CD8-positive, alpha-beta memory T cell (primary cell): ENCODE measurements at regions not wholly inside any gene's neighbourhood (a gene's known extent, or its start where the extent isn't known, plus 50 kb on each side); places are given as distances from the start of the nearest gene placed in this dataset.
"Not testable (repeated sequence)": the region's sequence is repeated elsewhere in the genome, so short reads cannot be mapped to it uniquely, and the experiment has no call there.

Experiments used
- CTCF ChIA-PET: fragments of 350-600 bp; sonication (Branson Sonifier 250); formaldehyde crosslinking; loops from one replicate; lab custom pipeline; 2021; ENCODE audit warnings: antibody characterized with exemption; lab: Charles Lee
- POLR2A ChIA-PET: fragments of 350-600 bp; sonication (Branson Sonifier 250); formaldehyde crosslinking; loops from one replicate; lab custom pipeline; 2021; ENCODE audit warnings: antibody characterized with exemption; lab: Charles Lee
- DNase-seq, 5 donors: peaks; one replicate each; pipeline versions ENCODE4 v3.0.0 to v3.0.0-alpha.2; 2020 to 2022; ENCODE audit warnings: mixed read lengths in 1 of 5
- H3K27ac ChIP-seq: one replicate; pipeline ENCODE4 v1.7.0; 2013; ENCODE audit warnings: low read depth, mild to moderate bottlenecking, low read length, moderate library complexity
- H3K27me3 ChIP-seq: 2 replicates; pipeline ENCODE4 v1.7.0; 2013; ENCODE audit warnings: low read length, mild to moderate bottlenecking; ENCODE audit not compliant: insufficient read depth, poor library complexity, severe bottlenecking
- H3K36me3 ChIP-seq: 2 replicates; pipeline ENCODE4 v1.7.0; 2013; ENCODE audit warnings: mild to moderate bottlenecking, low read length, moderate library complexity; ENCODE audit not compliant: insufficient read depth
- H3K4me1 ChIP-seq: 2 replicates; pipeline ENCODE4 v1.7.0; 2013; ENCODE audit warnings: mild to moderate bottlenecking, low read length, moderate library complexity; ENCODE audit not compliant: insufficient read depth
- H3K4me3 ChIP-seq: 2 replicates; pipeline ENCODE4 v1.7.0; 2013; ENCODE audit warnings: mild to moderate bottlenecking, low read length
- H3K9me3 ChIP-seq: 2 replicates; pipeline ENCODE4 v1.7.0; 2013; ENCODE audit warnings: mild to moderate bottlenecking, low read length
- H3K27ac Mint-ChIP-seq, 8 donors: one replicate each; pipeline ENCODE4 v1.8.0; 2020 to 2021; ENCODE audit warnings: mixed read lengths in 8 of 8, mild to moderate bottlenecking in 6 of 8, inconsistent platforms in 3 of 8, moderate library complexity in 3 of 8
- H3K27me3 Mint-ChIP-seq, 2 donors: one replicate each; pipeline ENCODE4 v1.8.0; 2020 to 2021; ENCODE audit warnings: mixed read lengths in 2 of 2, mild to moderate bottlenecking in 1 of 2, moderate library complexity in 1 of 2
- H3K36me3 Mint-ChIP-seq, 3 donors: one replicate each; pipeline ENCODE4 v1.8.0; 2020 to 2021; ENCODE audit warnings: mixed read lengths in 3 of 3, inconsistent platforms in 1 of 3, mild to moderate bottlenecking in 1 of 3
- H3K4me1 Mint-ChIP-seq, 3 donors: one replicate each; pipeline ENCODE4 v1.8.0; 2020 to 2021; ENCODE audit warnings: mixed read lengths in 3 of 3, inconsistent platforms in 1 of 3, mild to moderate bottlenecking in 1 of 3
- H3K4me3 Mint-ChIP-seq, 7 donors: one replicate each; pipeline ENCODE4 v1.8.0; 2020 to 2021; ENCODE audit warnings: mixed read lengths in 7 of 7, mild to moderate bottlenecking in 6 of 7, moderate library complexity in 4 of 7, inconsistent platforms in 2 of 7
- H3K9me3 Mint-ChIP-seq, 5 donors: one replicate each; pipeline ENCODE4 v1.8.0; 2020 to 2022; ENCODE audit warnings: mixed read lengths in 5 of 5, mild to moderate bottlenecking in 3 of 5, moderate library complexity in 2 of 5, inconsistent platforms in 1 of 5

DNA sequence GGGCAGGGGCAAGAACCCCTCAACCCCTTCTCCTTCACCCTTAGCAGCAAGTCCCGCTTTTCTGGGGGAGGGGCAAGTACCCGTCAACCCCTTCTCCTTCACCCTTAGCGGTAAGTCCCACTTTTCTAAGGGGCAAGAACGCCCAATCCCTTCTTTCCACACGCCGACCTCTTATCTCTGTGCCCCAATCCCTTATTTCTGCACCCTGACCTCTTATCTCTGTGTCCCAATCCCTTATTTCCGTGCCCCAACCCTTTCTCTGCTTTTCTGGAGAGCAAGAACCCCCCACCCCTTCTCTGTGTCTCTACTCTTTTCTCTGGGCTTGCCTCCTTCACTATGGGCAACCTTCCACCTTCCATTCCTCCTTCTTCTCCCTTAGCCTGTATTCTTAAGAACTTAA is 225.0 kb upstream of the DUSP10 start:
- H3K4me1 Mint-ChIP-seq, CTCF ChIA-PET, H3K36me3 Mint-ChIP-seq, H3K36me3 ChIP-seq, H3K9me3 ChIP-seq, H3K27ac Mint-ChIP-seq, H3K4me1 ChIP-seq, H3K27me3 Mint-ChIP-seq, H3K9me3 Mint-ChIP-seq, DNase-seq, H3K27ac ChIP-seq, H3K4me3 ChIP-seq, POLR2A ChIA-PET, H3K27me3 ChIP-seq: not testable (repeated sequence)
- peak overlapping the region in 1 of 7 donors; percentile 59 for H3K4me3 Mint-ChIP-seq

DNA sequence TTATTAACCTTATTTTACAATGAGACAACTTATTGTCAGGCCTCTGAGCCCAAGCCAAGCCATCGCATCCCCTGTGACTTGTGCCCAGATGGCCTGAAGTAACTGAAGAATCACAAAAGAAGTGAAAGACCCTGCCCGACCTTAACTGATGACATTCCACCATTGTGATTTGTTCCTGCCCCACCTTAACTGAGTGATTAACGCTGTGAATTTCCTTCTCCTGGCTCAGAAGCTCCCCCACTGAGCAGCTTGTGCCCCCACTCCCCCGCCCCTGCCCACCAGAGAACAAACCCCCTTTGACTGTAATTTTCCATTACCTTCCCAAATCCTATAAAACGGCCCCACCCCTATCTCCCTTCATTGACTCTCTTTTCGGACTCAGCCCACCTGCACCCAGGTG is 224.0 kb upstream of the DUSP10 start:
- H3K9me3 ChIP-seq, H3K36me3 Mint-ChIP-seq, POLR2A ChIA-PET, H3K4me3 ChIP-seq, H3K27me3 Mint-ChIP-seq, H3K27me3 ChIP-seq, DNase-seq, H3K4me3 Mint-ChIP-seq, CTCF ChIA-PET, H3K9me3 Mint-ChIP-seq, H3K27ac Mint-ChIP-seq, H3K36me3 ChIP-seq, H3K27ac ChIP-seq, H3K4me1 ChIP-seq: not testable (repeated sequence)
- H3K4me1 Mint-ChIP-seq = peaks cover 10 to 11% (median 10%) of the 10 kb centered on the region in 3 donors

DNA sequence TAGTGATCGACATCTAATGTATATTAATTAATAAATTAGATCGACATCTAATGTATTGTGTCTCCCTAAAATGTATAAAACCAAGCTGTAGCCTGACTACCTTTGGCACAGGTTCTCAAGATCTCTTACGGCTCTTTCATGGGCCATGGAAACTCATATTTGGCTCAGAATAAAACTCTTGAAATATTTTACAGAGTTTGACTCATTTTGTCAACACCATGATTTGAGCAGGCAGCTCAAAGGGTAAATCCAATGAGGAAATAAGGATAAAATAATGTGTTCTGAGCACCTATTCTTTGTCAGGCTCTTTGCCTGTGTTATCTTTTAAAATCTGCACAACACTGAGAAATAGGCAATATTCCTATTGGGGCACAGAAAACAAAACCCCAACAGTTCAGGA is 223.4 kb upstream of the DUSP10 start:
- Mint-ChIP-seq H3K36me3 (no peaks in the 10 kb centered on the region), H3K27ac (no peak overlapping the region), H3K4me1 (peaks cover 10 to 11% (median 10%) of the 10 kb centered on the region in 3 donors), H3K4me3 (no peak overlapping the region), H3K9me3 (no peaks in the 10 kb centered on the region), H3K27me3 (no peaks in the 10 kb centered on the region)
- no peaks in the 10 kb centered on the region for H3K9me3 ChIP-seq
- H3K4me3 ChIP-seq = no peak overlapping the region
- no peaks in the 10 kb centered on the region for H3K36me3 ChIP-seq
- no peak overlapping the region for H3K27ac ChIP-seq
- H3K4me1 ChIP-seq = no peaks in the 10 kb centered on the region
- CTCF ChIA-PET = interaction anchor here (0.8 kb wide), 1 partner anchor 488 kb away, joined by 3 read pairs; no protein-coding TSS in a partner anchor
- POLR2A ChIA-PET = no interaction called here
- no peaks in the 10 kb centered on the region for H3K27me3 ChIP-seq
- DNase-seq = no peak

DNA sequence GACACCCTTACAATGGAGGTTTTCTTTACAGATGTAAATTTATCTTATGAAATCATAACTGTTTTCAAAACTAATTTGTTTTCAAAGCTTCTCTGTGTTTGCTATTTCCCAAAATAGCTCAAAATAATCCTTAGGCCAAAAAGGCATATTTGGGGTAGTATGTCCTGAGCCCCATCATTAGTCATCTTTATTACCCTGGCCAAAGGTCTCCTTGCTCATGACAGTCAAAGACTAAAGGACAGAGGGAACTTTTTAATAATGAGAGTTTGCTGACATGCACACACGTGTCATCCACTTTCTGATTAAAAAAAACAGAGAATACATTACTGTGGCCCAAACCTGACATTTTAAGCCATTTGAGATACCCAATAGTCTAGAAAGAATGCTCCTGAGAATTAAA is 221.9 kb upstream of the DUSP10 start:
- no peak overlapping the region for H3K4me3 ChIP-seq
- no peak overlapping the region for H3K4me3 Mint-ChIP-seq
- H3K4me1 ChIP-seq = no peaks in the 10 kb centered on the region
- ChIA-PET POLR2A (no interaction called here), CTCF (interaction anchor here (0.8 kb wide), 1 partner anchor 256 kb away, joined by 3 read pairs; no protein-coding TSS in a partner anchor)
- no peaks in the 10 kb centered on the region for H3K9me3 ChIP-seq
- no peaks in the 10 kb centered on the region for H3K9me3 Mint-ChIP-seq
- H3K36me3 Mint-ChIP-seq = no peaks in the 10 kb centered on the region
- no peaks in the 10 kb centered on the region for H3K27me3 Mint-ChIP-seq
- H3K36me3 ChIP-seq = no peaks in the 10 kb centered on the region
- H3K4me1 Mint-ChIP-seq = peaks cover 10 to 11% (median 10%) of the 10 kb centered on the region in 3 donors
- H3K27ac Mint-ChIP-seq = peak overlapping the region in 1 of 8 donors; percentile 52
- DNase-seq = no peak
- H3K27ac ChIP-seq = no peak overlapping the region
- no peaks in the 10 kb centered on the region for H3K27me3 ChIP-seq

DNA sequence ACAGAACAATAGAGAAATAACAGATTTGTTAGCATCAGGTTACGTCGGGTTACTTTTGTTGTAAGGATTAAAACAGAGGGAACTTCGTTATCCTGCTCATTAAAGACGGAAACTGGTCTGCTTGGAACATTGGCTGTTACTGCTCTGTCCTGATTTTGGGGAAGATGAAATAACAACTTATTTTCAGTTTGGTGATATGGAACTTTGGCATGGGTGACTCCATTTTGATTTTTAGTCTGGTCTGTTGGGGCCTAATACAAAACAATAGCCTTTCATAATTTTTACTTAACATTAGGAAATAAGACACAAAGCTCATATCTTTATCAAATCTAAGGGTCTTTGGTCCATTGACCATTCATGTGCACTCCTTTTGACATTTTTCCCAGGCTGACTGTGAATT is 220.5 kb upstream of the DUSP10 start:
- Mint-ChIP-seq H3K27ac (no peak overlapping the region), H3K9me3 (no peaks in the 10 kb centered on the region), H3K27me3 (no peaks in the 10 kb centered on the region), H3K4me3 (no peak overlapping the region), H3K36me3 (no peaks in the 10 kb centered on the region), H3K4me1 (peaks cover 10 to 11% (median 10%) of the 10 kb centered on the region in 3 donors)
- no peaks in the 10 kb centered on the region for H3K27me3 ChIP-seq
- CTCF ChIA-PET = no interaction called here
- H3K9me3 ChIP-seq = no peaks in the 10 kb centered on the region
- POLR2A ChIA-PET = no interaction called here
- no peak overlapping the region for H3K4me3 ChIP-seq
- H3K27ac ChIP-seq = no peak overlapping the region
- no peaks in the 10 kb centered on the region for H3K4me1 ChIP-seq
- DNase-seq = no peak
- H3K36me3 ChIP-seq = no peaks in the 10 kb centered on the region

DNA sequence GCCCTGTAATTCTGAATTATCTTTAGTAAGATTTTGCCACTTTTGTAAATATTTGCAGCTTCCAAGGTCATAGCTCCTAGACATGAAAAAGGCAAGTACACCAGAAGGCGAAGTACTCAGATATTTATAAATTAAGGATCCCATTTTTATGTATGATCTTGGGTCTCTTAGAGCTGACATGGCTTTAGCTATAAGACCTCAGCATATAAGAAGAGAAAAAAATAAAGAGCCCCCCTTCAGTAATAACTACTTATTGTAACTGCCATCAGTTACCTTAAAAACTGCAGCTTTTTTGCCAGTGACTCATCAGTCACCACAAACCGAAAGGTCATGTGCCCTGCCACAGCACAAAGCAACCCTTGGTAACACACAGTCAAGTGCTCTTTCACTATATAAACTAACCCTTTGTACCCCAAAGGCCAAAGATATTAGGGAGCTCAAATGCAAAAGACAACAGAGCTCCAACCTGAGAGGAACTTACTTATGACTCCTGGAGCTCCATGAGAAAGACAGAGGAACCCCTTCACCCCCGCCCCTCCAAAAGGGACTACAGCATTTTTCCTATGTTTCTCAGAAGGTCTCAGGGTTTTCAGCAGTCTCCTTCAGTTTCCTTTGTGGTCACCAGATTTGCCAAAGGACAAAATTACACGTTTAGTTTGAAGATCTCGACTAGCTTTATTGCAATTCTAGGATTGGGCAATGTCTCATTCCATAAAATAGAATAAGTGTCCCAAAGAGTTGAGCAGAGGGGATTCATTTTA is 219.8 kb upstream of the DUSP10 start:
- H3K4me1 Mint-ChIP-seq = peaks cover 10 to 11% (median 10%) of the 10 kb centered on the region in 3 donors
- peaks cover 0 to under 1% (median 0%) of the 10 kb centered on the region in 5 donors for H3K9me3 Mint-ChIP-seq
- H3K27me3 Mint-ChIP-seq = no peaks in the 10 kb centered on the region
- Histone ChIP-seq H3K4me1 (no peaks in the 10 kb centered on the region), H3K9me3 (no peaks in the 10 kb centered on the region), H3K27me3 (no peaks in the 10 kb centered on the region), H3K27ac (no peak overlapping the region), H3K36me3 (no peaks in the 10 kb centered on the region), H3K4me3 (no peak overlapping the region)
- peak overlapping the region in 1 of 7 donors; percentile 8 for H3K4me3 Mint-ChIP-seq
- H3K27ac Mint-ChIP-seq = peak overlapping the region in 4 of 8 donors; percentile 1 to 60 (median 15)
- DNase-seq = peak in 4 of 5 donors; percentile 1 to 59 (median 6)
- CTCF ChIA-PET = no interaction called here
- no peaks in the 10 kb centered on the region for H3K36me3 Mint-ChIP-seq
- POLR2A ChIA-PET = no interaction called here

DNA sequence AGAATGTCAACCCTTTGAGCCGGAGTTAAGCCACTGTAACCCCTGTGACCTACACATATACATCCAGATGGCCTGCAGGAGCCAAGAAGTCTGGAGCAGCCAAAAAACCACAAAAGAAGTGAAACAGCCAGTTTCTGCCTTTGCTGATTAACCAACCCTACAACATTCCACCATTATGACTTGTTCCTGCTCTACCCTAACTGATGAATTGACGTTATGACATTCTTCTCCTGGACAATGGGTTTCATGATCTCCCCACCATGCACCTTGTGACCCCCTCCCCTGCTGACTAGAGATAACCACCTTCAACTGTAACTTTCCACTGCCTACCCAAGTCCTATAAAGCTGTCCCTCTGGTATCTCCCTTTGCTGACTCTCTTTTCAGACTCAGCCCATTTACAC is 216.3 kb upstream of the DUSP10 start:
- POLR2A ChIA-PET, H3K9me3 Mint-ChIP-seq, H3K36me3 Mint-ChIP-seq, H3K9me3 ChIP-seq, H3K27me3 ChIP-seq, H3K27me3 Mint-ChIP-seq, DNase-seq, H3K4me1 ChIP-seq, CTCF ChIA-PET, H3K4me3 ChIP-seq, H3K4me3 Mint-ChIP-seq, H3K27ac ChIP-seq, H3K36me3 ChIP-seq, H3K27ac Mint-ChIP-seq: not testable (repeated sequence)
- peaks cover 10 to 11% (median 10%) of the 10 kb centered on the region in 3 donors for H3K4me1 Mint-ChIP-seq

DNA sequence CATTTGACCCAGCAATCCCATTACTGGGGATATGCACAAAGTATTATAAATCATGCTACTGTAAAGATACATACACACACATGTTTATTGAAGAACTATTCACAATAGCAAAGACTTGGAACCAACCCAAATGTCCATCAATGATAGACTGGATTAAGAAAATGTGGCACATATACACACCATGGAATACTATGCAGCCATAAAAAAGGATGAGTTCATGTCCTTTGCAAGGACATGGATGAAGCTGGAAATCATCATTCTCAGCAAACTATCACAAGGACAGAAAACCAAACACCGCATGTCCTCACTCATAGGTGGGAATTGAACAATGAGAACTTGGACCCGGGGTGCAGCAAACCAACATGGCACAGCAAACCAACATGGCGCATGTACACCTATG is 215.5 kb upstream of the DUSP10 start:
- POLR2A ChIA-PET, H3K27ac ChIP-seq, H3K36me3 ChIP-seq, DNase-seq, H3K27ac Mint-ChIP-seq, H3K36me3 Mint-ChIP-seq, H3K27me3 ChIP-seq, H3K9me3 ChIP-seq, H3K9me3 Mint-ChIP-seq, CTCF ChIA-PET, H3K4me3 ChIP-seq, H3K27me3 Mint-ChIP-seq, H3K4me3 Mint-ChIP-seq, H3K4me1 ChIP-seq: not testable (repeated sequence)
- peaks cover 10 to 11% (median 10%) of the 10 kb centered on the region in 3 donors for H3K4me1 Mint-ChIP-seq
